ENCODE measurements at regions not wholly inside any gene's neighbourhood (a gene's known extent, or its start where the extent isn't known, plus 50 kb on each side); places are given as distances from the start of the nearest gene placed in this dataset.

DNA sequence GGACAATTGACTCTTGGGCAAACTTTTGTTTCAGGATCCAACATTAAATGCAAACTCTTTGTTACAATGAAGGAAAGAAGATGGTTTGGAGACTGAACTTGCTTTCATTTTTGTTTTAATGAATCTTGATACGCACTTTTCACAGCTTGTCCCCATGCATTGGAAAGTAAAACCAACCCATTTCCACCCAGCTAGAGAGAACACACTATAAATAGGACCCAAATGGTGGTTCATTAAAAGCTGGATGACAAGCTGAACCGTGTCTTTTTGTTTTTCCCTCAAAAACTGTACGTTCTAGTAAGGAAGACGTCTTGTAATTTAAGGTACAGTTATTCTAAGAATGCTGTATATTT, 95.3 kb upstream of the EGFL6 start:
- POLR2A ChIA-PET, result no interaction called here
- no TSS peak for BruUV-seq (replicated peaks)

More for the DNA sequence above, 95.3 kb upstream of the EGFL6 start:
- no peak overlapping the region for H3K4me2 ChIP-seq (ENCODE audit: low read length)
- no peak overlapping the region for H3K9ac ChIP-seq (ENCODE audit: low read length)
- H3K9me3 ChIP-seq (ENCODE audit: control insufficient read depth in 1 of 2, insufficient read depth in 1 of 2, low read depth in 1 of 2, low read length in 2 of 2), result no peaks in the 10 kb centered on the region
- H3K36me3 ChIP-seq (ENCODE audit: control insufficient read depth in 1 of 2, insufficient read depth in 2 of 2, low read length in 2 of 2), result no peaks in the 10 kb centered on the region
- no peak for TF ChIP-seq SP1 (IDR thresholded peaks at IDR 0.05; ENCODE audit: low read depth)
- TF ChIP-seq CEBPB (IDR thresholded peaks at IDR 0.05; ENCODE audit: low read depth), result no peak
- TF ChIP-seq SIN3A (IDR thresholded peaks at IDR 0.05; ENCODE audit: low read depth), result no peak
- no peak for TF ChIP-seq RAD21 (IDR thresholded peaks at IDR 0.05; ENCODE audit: low read depth)
- TF ChIP-seq, protein P1, sequence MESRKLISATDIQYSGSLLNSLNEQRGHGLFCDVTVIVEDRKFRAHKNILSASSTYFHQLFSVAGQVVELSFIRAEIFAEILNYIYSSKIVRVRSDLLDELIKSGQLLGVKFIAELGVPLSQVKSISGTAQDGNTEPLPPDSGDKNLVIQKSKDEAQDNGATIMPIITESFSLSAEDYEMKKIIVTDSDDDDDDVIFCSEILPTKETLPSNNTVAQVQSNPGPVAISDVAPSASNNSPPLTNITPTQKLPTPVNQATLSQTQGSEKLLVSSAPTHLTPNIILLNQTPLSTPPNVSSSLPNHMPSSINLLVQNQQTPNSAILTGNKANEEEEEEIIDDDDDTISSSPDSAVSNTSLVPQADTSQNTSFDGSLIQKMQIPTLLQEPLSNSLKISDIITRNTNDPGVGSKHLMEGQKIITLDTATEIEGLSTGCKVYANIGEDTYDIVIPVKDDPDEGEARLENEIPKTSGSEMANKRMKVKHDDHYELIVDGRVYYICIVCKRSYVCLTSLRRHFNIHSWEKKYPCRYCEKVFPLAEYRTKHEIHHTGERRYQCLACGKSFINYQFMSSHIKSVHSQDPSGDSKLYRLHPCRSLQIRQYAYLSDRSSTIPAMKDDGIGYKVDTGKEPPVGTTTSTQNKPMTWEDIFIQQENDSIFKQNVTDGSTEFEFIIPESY (IDR thresholded peaks at IDR 0.05; ENCODE audit: extremely low read depth, insufficient replicate concordance, low read length), result no peak
- no peak for TF ChIP-seq CBX3 (IDR thresholded peaks at IDR 0.05; ENCODE audit: low read depth)
- no peak for TF ChIP-seq POLR2A (IDR thresholded peaks at IDR 0.05; ENCODE audit: borderline replicate concordance, extremely low read depth, insufficient read depth, insufficient read length)
- TF ChIP-seq ZFX (IDR thresholded peaks at IDR 0.05), result no peak
- no peak for TF ChIP-seq POLR2AphosphoS5 (IDR thresholded peaks at IDR 0.05; ENCODE audit: low read depth, low read length)
- TF ChIP-seq TCF7L2 (IDR thresholded peaks at IDR 0.05; ENCODE audit: borderline replicate concordance, extremely low read depth, insufficient read depth, insufficient read length), result no peak
- TF ChIP-seq, protein P2, sequence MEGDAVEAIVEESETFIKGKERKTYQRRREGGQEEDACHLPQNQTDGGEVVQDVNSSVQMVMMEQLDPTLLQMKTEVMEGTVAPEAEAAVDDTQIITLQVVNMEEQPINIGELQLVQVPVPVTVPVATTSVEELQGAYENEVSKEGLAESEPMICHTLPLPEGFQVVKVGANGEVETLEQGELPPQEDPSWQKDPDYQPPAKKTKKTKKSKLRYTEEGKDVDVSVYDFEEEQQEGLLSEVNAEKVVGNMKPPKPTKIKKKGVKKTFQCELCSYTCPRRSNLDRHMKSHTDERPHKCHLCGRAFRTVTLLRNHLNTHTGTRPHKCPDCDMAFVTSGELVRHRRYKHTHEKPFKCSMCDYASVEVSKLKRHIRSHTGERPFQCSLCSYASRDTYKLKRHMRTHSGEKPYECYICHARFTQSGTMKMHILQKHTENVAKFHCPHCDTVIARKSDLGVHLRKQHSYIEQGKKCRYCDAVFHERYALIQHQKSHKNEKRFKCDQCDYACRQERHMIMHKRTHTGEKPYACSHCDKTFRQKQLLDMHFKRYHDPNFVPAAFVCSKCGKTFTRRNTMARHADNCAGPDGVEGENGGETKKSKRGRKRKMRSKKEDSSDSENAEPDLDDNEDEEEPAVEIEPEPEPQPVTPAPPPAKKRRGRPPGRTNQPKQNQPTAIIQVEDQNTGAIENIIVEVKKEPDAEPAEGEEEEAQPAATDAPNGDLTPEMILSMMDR (IDR thresholded peaks at IDR 0.05 in 2 of 3, conservative IDR thresholded peaks at IDR 0.05 in 1 of 3; ENCODE audit: borderline replicate concordance in 1 of 3, insufficient read depth in 1 of 3, low read depth in 2 of 3, low read length in 2 of 3), result no peak
- no peak for TF ChIP-seq ATF3 (IDR thresholded peaks at IDR 0.05)
- TF ChIP-seq ELF1 (IDR thresholded peaks at IDR 0.05; ENCODE audit: borderline replicate concordance, low read depth), result no peak
- TF ChIP-seq, protein P3, sequence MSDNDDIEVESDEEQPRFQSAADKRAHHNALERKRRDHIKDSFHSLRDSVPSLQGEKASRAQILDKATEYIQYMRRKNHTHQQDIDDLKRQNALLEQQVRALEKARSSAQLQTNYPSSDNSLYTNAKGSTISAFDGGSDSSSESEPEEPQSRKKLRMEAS (IDR thresholded peaks at IDR 0.05), result no peak
- no peak for TF ChIP-seq EZH2 (IDR thresholded peaks at IDR 0.05)
- TF ChIP-seq REST (IDR thresholded peaks at IDR 0.05; ENCODE audit: low read depth), result no peak
- RAD21 ChIA-PET (ENCODE audit: low non-redundant PET in 1 of 2, low total read pairs in 2 of 2, uncharacterized antibody in 2 of 2, unreplicated experiment in 2 of 2), result no interaction called here
- H3K27ac ChIP-seq (ENCODE audit: low read depth, low read length), result no peak overlapping the region
- DNase-seq (ENCODE audit: low read depth, low spot score) (no peak), ATAC-seq (no peak)
- H3K4me3 ChIP-seq (replicated peaks in 1 of 2; ENCODE audit: low read depth in 1 of 2, low read length in 2 of 2), result no peak overlapping the region
- H3K9me2 ChIP-seq (ENCODE audit: insufficient read depth), result no peaks in the 10 kb centered on the region
- intact Hi-C loops (cut with micrococcal nuclease), result no loop called here
- CTCF ChIA-PET, result no interaction called here
- H3K79me2 ChIP-seq (ENCODE audit: insufficient read depth, low read length), result no peaks in the 10 kb centered on the region
- no peak overlapping the region for H2AFZ ChIP-seq (ENCODE audit: low read depth, low read length, poor library complexity, severe bottlenecking)
- H4K20me1 ChIP-seq (ENCODE audit: insufficient read depth), result no peaks in the 10 kb centered on the region
- no peaks in the 10 kb centered on the region; a peak in 1 of 4 replicates for H3K4me1 ChIP-seq (ENCODE audit: control insufficient read depth in 1 of 2, insufficient read depth in 2 of 2, low read length in 2 of 2)
- H3K27me3 ChIP-seq (ENCODE audit: insufficient read depth, low read length), result no peaks in the 10 kb centered on the region
